Nucleus accumbens (tissue), 56 donors: ENCODE measurements at regions not wholly inside any gene's neighbourhood (a gene's known extent, or its start where the extent isn't known, plus 50 kb on each side); places are given as distances from the start of the nearest gene placed in this dataset.
"Not testable (repeated sequence)": the region's sequence is repeated elsewhere in the genome, so short reads cannot be mapped to it uniquely, and the experiment has no call there.

ENCODE experiments used
- DNase-seq, 56 donors: peaks; one replicate each; lab custom pipeline; 2025; lab: John Stamatoyannopoulos, UW

- no peak for DNase-seq
Observed at GRCh38 chr6:6857528-6857927, 250.2 kb upstream of the RREB1 start.

GRCh38 chr6:6858533-6858982 is 249.2 kb upstream of the RREB1 start:
- DNase-seq = no peak

- DNase-seq = no peak
Observed at GRCh38 chr6:6859105-6859504, 248.7 kb upstream of the RREB1 start.

GRCh38 chr6:6859722-6860121 is 248.0 kb upstream of the RREB1 start:
- DNase-seq = no peak

GRCh38 chr6:6860863-6861262 is 246.9 kb upstream of the RREB1 start:
- DNase-seq = no peak

GRCh38 chr6:6861351-6861894 is 246.3 kb upstream of the RREB1 start:
- DNase-seq = no peak

GRCh38 chr6:6861995-6862394 is 245.8 kb upstream of the RREB1 start:
- DNase-seq = no peak

GRCh38 chr6:6863970-6864639 is 243.7 kb upstream of the RREB1 start:
- DNase-seq = no peak

- no peak for DNase-seq
Observed at GRCh38 chr6:6865611-6866010, 242.2 kb upstream of the RREB1 start.

- DNase-seq = no peak
Observed at GRCh38 chr6:6866656-6867403, 240.9 kb upstream of the RREB1 start.

GRCh38 chr6:6867404-6867799 is 240.4 kb upstream of the RREB1 start:
- no peak for DNase-seq

- no peak for DNase-seq
Observed at GRCh38 chr6:6869094-6869493, 238.7 kb upstream of the RREB1 start.

- no peak for DNase-seq
Observed at GRCh38 chr6:6870921-6871320, 236.8 kb upstream of the RREB1 start.

GRCh38 chr6:6872459-6873344 is 235.1 kb upstream of the RREB1 start:
- DNase-seq = no peak

GRCh38 chr6:6873778-6874177 is 234.0 kb upstream of the RREB1 start:
- DNase-seq = no peak

GRCh38 chr6:6875818-6876470 is 231.8 kb upstream of the RREB1 start:
- DNase-seq = no peak

GRCh38 chr6:6877792-6878191 is 230.0 kb upstream of the RREB1 start:
- DNase-seq = not testable (repeated sequence)

- no peak for DNase-seq
Observed at GRCh38 chr6:6878887-6879585, 228.7 kb upstream of the RREB1 start.

GRCh38 chr6:6879586-6879974 is 228.2 kb upstream of the RREB1 start:
- not testable (repeated sequence) for DNase-seq
